Bronchial epithelial cell (primary cell): ENCODE measurements at regions not wholly inside any gene's neighbourhood (a gene's known extent, or its start where the extent isn't known, plus 50 kb on each side); places are given as distances from the start of the nearest gene placed in this dataset.
"Not testable (repeated sequence)": the region's sequence is repeated elsewhere in the genome, so short reads cannot be mapped to it uniquely, and the experiment has no call there.

Source experiments
- DNase-seq: peaks from one replicate; pipeline ENCODE4 v3.0.0-alpha.2; 2010; ENCODE audit warnings: low read depth
- FAIRE-seq: peaks from 2 replicates; lab custom pipeline; 2011; peaks lifted over from hg19 to GRCh38; lab: Jason Lieb, UNC
- H3K27me3 ChIP-seq: 2 replicates; pipeline ENCODE4 v1.5.1; 2011; ENCODE audit warnings: low read length; ENCODE audit not compliant: control insufficient read depth, insufficient read depth
- H3K36me3 ChIP-seq: 2 replicates; pipeline ENCODE4 v1.5.1; 2011; ENCODE audit warnings: low read length; ENCODE audit not compliant: control insufficient read depth, insufficient read depth
- H3K4me3 ChIP-seq: 2 replicates; pipeline ENCODE4 v1.5.1; 2011; ENCODE audit warnings: mild to moderate bottlenecking, low read depth, low read length, control low read depth
- TF ChIP-seq, protein P1 (sequence below): IDR thresholded peaks from 2 replicates; pipeline ENCODE4 v1.5.1; 2011; ENCODE audit warnings: mild to moderate bottlenecking, moderate library complexity, low read length, control low read depth, inconsistent platforms; ENCODE audit not compliant: insufficient read depth, severe bottlenecking

DNA sequence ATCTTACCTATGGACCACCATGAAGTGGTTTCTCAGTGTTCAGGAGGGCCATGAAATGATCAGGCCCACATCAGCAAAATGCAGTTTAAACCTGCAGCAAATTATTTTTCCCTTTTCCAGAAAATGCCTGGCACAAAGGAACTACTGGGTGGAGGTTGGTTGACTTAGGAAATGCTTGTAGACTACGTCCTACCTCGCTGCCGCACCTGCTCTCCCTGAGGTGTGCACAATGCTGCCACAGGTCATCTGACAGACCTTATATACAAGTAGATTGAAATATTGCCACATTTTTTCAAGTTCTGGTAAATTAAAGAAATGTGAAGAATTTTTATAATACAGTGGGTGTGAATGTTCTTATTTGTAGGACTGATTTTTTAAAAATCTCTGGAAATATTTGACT, 166.7 kb upstream of the PDE4B start:
- DNase-seq: no peak
- TF ChIP-seq, protein P1, sequence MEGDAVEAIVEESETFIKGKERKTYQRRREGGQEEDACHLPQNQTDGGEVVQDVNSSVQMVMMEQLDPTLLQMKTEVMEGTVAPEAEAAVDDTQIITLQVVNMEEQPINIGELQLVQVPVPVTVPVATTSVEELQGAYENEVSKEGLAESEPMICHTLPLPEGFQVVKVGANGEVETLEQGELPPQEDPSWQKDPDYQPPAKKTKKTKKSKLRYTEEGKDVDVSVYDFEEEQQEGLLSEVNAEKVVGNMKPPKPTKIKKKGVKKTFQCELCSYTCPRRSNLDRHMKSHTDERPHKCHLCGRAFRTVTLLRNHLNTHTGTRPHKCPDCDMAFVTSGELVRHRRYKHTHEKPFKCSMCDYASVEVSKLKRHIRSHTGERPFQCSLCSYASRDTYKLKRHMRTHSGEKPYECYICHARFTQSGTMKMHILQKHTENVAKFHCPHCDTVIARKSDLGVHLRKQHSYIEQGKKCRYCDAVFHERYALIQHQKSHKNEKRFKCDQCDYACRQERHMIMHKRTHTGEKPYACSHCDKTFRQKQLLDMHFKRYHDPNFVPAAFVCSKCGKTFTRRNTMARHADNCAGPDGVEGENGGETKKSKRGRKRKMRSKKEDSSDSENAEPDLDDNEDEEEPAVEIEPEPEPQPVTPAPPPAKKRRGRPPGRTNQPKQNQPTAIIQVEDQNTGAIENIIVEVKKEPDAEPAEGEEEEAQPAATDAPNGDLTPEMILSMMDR: no peak
- Histone ChIP-seq H3K27me3 (no peaks in the 10 kb centered on the region), H3K36me3 (no peaks in the 10 kb centered on the region), H3K4me3 (no peak overlapping the region)
- FAIRE-seq: no peak

DNA sequence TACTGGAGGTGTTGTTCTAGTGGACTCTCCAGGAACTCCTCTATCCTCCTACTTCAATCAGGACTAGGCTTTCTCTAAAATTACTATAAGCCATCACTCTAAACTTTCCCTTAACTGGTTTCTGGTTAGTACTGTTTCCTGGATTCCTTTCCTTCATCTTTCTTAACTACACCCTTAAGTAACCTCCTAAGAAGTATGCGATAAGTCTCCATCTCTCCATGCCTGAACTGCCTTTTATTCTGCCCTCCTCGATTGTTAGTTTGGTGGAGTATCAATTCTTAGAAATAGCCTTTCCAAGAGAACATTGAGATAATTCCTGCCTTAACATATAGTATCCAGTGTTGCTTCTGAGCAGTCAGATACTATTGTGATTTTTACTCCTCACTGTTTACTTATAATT, 162.9 kb upstream of the PDE4B start:
- DNase-seq (no peak), FAIRE-seq (no peak)
- Histone ChIP-seq H3K27me3 (no peaks in the 10 kb centered on the region), H3K36me3 (no peaks in the 10 kb centered on the region), H3K4me3 (no peak overlapping the region)
- TF ChIP-seq, protein P1: no peak

DNA sequence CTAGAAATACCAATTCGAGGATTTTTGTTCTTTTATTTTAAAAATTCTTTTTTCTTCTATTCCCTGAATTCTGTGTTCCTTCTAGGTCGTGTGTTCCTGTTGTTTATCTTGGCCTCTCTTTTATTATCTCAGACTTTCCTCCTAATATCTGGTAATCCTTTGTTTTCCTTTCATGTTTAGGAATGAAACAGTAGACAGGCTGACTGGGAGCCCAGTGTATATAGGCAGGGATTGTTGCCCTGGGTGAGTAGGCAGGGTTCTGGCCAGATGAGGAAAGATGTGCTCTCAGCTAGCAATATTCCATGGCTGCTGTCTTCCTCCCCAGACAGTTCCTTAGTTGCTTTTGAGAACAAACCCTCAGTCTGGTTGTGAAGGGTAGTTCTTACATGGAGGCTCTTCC, 161.8 kb upstream of the PDE4B start:
- FAIRE-seq (no peak), DNase-seq (no peak)
- Histone ChIP-seq H3K36me3 (no peaks in the 10 kb centered on the region), H3K4me3 (no peak overlapping the region), H3K27me3 (no peaks in the 10 kb centered on the region)
- TF ChIP-seq, protein P1: no peak

DNA sequence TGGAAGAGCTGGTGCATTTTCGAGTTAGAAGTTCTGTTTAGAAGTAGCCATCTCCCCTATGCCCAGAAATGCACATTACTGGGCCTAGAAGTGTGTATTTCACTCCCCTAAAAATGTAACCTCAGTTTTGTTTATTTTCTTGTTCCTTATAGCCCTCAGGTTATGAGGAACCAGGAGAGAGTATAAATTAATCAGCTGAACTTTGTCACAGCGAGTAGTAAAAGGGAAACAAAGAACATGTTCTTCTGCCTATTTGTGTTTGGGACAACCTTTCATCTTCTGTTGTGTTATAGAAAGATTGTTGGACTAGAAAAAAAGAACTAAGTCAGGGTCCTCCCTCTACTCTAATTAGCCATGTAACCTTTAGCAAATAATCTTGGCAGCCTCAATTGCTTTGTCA, 160.5 kb upstream of the PDE4B start:
- FAIRE-seq (no peak), DNase-seq (no peak)
- Histone ChIP-seq H3K27me3 (no peaks in the 10 kb centered on the region), H3K4me3 (no peak overlapping the region), H3K36me3 (no peaks in the 10 kb centered on the region)
- TF ChIP-seq, protein P1: no peak

DNA sequence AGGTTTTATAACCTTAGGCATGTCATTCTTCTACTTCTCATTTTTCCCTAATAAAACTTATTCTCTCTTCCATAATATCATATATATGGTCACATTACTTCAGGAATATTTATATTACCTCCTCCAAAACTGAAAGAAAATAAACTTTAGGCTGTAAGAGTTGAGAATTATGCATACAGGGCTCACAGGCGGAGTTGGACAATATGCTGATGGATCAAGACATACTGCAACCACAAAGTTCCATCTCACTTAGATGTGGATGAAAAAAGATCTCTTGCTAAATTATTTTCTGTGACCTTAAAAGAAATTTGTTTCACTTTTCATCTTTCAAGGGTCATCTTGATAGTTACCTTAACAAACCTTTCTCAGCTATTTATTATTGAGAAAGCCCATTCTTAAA, 152.6 kb upstream of the PDE4B start:
- H3K4me3 ChIP-seq: no peak overlapping the region
- no peak for DNase-seq
- no peaks in the 10 kb centered on the region for H3K36me3 ChIP-seq
- H3K27me3 ChIP-seq: no peaks in the 10 kb centered on the region
- TF ChIP-seq, protein P1: no peak
- no peak for FAIRE-seq

DNA sequence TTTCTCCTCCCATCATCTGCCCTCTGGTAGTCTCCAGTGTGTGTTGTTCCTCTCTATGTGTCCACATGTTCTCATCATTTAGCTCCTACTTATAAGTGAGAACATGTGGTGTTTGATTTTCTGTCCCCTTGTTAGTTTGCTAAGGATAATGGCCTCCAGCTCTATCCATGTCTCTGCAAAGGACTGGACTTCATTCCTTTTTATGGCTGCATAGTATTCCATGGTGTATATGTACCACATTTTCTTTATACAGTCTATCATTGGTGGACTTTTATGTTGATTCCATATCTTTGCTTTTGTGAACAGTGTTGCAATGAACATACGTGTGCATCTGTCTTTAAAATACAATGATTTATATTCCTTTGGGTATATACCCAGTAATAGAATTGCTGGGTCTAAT, 143.5 kb upstream of the PDE4B start:
- H3K27me3 ChIP-seq, DNase-seq, H3K4me3 ChIP-seq, H3K36me3 ChIP-seq, FAIRE-seq: not testable (repeated sequence)
